Stromal cell of bone marrow (primary cell): ENCODE measurements at regions not wholly inside any gene's neighbourhood (a gene's known extent, or its start where the extent isn't known, plus 50 kb on each side); places are given as distances from the start of the nearest gene placed in this dataset.
"Not testable (repeated sequence)": the region's sequence is repeated elsewhere in the genome, so short reads cannot be mapped to it uniquely, and the experiment has no call there.

Experiments
- DNase-seq: peaks from one replicate; pipeline ENCODE4 v3.0.0-alpha.2; 2012; ENCODE audit warnings: low read depth

DNA sequence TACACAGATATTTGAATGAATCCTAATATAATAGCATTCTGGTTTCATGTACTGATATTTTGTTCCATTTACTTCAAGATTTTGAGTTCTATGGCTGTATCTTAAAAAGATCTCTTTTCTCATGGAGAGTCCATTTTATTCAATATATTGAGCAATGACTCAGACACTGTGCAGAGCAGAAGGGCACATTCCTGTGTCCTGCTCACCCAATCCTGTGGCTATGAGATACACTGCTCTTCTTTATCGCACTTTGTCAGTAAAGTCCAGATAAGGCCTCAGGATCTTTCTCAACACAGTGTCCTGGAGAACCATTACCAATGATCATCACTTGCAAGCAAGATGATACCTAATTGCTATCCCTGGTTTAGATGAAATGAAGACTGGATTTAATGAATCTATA, 155.0 kb downstream of the CYSLTR2 start:
- DNase-seq: no peak

DNA sequence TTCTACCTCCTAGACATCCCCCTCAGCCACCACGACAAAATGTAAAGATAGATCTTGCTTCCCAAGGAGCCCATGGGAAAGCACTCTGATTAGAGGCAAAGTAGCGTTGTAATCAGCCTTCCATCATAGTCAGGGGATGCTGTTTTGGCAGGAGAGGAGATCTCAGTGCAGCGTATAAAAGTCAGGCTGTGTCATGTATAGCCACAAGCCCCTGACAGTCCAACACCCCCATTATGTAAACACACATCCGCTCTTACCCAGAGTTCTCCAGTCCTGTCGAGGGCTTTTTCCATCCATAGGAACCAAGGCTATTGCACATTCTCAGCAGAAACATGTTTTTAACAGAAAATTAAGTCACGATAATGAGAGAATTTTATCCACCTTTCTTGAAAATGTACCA, 156.3 kb downstream of the CYSLTR2 start:
- DNase-seq: no peak

DNA sequence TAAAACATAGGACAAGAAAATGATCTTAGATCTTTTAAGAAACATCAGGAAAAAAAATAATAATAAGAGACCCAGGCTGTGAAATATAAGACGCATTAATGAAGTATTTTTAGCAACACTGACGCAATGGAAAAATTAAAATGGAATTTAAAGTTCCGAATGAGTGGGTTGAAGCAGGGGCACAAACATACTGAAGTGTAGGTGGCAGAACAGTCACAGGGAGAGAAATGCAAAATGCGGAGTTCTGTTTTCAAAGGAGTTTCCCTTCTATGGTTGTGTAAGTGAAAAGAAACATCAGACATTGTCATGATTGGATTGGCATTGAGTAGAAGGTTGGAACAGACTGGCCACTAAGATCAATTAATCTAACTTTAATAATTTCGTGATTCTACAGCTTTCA, 159.8 kb downstream of the CYSLTR2 start:
- no peak for DNase-seq

GRCh38 chr13:48816700-48817099, 159.0 kb upstream of the FNDC3A start:
- DNase-seq: no peak

DNA sequence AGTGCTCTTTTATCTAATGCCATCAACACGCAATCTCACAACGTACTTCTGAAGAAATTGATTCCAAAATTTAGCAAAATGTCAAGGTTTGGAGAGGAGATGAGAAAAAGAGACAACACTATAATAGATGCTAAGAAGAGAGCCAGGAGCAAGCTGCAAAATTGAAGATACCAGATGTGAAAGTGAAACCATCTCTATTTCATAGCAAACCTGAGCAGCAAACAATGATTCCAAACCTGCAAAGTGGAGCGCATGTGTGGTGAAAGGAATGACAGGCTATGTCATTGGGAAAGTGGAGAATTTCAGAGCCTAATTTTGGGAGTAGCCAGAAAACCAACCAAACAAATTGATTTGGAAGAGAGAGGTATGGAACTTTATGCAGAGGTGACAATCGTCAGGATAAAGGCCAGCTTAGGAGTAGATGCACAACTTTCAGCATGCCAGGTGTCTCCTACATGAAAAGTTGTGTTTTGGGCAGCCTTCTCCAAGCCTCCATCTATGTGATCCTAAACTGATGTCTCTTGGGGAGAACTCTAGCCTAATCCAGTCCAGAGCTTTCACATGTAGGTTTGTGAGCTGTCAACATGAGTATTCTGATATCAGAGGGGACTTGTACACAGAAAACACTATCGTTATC, 158.4 kb upstream of the FNDC3A start:
- no peak for DNase-seq

GRCh38 chr13:48818495-48819356, 157.0 kb upstream of the FNDC3A start:
- DNase-seq: peak; percentile 94

DNA sequence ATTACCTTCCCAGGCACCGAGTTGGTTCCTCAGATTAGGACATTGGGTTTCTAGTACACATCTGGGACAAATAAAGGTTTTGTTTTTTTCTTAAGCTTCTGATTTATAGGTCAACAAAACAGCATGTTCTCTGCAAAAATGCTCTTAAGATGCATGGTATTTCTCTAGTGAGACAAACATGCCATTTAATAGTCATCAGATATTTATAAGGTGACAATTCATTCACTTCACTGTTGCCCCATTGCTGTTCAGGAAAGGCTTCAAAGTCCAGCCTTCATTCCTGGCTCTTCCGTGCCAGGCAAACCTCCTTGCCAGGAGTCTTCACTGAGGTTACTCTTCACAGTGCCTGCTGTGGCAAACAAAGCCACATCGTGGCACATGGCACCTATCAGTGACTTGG, 156.3 kb upstream of the FNDC3A start:
- no peak for DNase-seq

- no peak for DNase-seq
Measured at GRCh38 chr13:48819899-48820298, 155.8 kb upstream of the FNDC3A start.

GRCh38 chr13:48823526-48823925, 152.2 kb upstream of the FNDC3A start:
- DNase-seq: not testable (repeated sequence)

DNA sequence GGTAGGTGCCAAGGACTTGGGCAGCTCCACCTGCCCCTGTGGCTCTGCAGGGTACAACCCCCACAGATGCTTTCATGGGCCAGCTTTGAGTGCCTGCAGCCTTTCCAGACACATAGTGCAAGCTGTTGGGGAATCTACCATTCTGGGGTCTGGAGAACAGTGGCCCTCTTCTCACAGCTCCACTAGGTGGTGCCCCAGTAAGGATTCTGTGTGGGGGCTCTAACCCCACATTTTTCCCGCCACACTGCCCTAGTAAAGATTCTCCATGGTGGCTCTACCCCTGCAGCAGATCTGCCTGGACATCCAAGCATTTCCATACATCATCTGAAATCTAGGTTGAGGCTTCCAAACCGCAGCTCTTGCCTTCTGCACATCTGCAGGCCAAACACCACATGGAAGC, 149.7 kb upstream of the FNDC3A start:
- DNase-seq: no peak

DNA sequence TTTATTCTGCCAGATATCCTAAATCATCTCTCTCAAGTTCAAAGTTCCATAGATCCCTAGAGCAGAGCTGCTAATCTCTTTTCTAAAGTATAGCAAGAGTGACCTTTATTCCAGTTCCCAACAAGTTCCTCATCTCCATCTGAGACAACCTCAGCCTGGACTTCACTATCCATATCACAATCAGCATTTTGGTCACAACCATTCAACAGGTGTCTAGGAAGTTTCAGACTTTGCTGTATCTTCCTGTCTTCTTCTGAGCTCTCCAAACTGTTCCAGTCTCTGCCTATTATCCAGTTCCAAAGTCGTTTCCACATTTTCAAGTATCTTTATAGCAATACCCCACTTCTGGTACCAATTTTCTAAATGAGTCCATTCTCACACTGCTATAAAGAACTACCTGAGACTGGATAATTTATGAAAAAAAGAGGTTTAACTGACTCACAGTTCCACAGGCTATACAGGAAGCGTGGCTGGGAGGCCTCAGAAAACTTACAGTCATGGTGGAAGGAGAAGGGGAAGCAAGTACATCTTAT, 148.7 kb upstream of the FNDC3A start:
- DNase-seq: not testable (repeated sequence)

- DNase-seq: no peak
Measured at GRCh38 chr13:48827709-48828108, 148.0 kb upstream of the FNDC3A start.

DNA sequence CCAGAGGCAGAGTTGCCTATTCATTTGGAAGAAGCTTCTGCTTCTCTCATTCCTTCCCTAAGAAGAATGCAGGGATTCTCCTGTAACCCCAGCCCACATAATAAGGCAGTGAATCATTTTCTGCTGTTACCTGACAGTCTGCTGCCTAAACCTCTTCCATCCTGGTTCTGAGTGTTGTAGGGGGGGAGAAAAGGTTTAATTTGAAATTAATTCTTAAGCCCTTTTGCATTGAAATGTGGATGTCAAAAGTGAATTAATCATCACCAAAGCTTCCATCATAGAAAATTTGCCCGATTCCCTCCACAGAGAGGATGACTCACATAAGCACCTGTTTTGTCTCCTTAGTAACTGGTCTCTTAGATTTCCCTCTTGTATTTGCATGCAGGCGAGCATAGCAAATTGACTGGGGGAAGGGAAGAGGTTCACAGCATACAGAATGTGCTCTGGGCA, 146.7 kb upstream of the FNDC3A start:
- no peak for DNase-seq

- DNase-seq: no peak
Measured at GRCh38 chr13:48829536-48829935, 146.2 kb upstream of the FNDC3A start.

GRCh38 chr13:48831248-48831647, 144.5 kb upstream of the FNDC3A start:
- no peak for DNase-seq

DNA sequence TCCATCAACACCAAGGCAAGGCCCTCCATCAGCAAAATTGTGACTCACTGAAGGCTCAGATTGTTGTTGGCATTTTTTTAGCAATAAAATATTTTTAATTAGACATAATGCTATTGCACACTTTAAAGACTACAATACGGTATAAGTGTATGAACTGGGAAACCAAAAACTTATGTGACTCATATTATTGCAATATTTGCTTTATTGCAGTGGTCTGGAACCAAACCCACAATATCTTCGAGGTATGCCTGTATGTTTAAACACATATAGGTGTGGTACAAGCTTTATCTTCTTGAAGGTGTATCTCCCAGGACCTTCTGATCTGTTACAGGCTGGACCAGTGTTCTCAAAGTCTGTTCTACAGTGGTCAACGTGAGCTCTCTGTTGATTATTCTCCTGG, 142.3 kb upstream of the FNDC3A start:
- no peak for DNase-seq

DNA sequence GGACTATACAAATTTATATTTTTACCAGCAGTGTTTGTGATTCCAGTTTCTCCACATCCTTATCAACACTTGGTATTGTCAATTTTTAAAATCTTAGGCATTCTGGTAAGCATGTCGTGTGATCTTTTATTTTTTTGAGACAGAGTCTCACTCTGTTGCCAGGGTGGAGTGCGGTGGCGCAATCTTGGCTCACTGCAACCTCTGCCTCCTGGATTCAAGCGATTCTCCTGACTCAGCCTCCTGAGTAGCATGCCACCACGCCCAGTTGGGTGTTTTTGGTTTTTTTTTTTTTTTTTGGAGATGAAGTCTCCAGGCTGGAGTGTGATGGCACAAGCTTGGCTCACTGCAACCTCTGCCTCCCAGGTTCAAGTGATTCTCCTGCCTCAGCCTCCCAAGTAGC, 140.4 kb upstream of the FNDC3A start:
- not testable (repeated sequence) for DNase-seq

DNA sequence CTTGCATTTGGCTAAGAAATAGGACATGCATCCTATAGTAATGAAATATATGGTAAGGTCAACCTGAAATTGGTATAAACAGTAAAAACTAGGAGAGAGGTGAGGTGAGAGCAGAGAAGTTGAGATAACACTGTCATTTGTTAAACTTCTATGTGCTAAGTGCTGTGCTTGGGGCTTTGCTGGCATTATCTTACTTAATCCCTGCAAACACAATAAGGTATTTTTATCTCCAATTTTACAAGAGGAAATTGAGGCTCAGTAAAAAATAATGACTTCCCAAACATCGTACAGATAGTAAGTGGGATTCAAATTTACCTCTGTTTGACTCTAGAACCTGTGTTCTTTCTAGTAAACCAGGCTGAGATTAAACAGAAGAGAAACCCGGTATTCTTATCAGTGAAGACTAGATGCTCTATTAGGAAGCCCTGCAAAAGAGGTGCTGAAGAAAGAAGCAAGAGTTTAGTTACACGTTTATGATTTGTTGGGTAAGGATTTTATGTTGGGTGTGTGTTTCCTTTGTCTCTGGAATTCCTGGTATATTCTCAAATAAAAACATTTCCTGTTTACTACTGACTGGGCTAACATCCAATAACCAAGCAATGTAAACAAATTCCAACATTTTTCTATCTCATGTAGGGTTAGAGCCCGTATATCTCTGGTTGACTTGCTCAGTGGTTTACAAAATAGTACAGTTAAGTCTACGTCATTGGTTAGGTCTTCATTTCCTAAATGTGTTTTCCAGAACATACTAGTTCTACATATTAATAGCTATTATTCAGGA, 137.3 kb upstream of the FNDC3A start:
- no peak for DNase-seq

GRCh38 chr13:48839171-48839570, 136.5 kb upstream of the FNDC3A start:
- no peak for DNase-seq

- no peak for DNase-seq
Measured at GRCh38 chr13:48840366-48840765, 135.3 kb upstream of the FNDC3A start.

DNA sequence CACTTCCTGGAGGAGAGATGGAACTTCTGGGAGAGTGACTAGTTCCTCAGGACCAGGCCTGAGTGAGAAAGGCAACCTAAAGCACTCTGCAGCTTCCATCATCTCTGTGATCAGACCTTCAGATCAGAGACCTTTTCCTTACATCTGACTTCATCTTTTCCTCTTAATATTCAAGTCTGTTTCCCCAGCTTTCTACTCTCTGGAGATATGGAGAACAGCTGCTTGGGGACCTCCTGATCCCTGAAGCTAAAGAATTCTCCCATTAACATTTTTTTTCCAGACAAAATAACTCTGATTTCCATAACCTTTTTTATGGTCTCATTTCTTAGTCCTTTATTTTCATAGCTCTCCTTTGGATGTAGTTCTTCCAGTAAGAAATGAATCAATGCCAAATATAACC, 133.4 kb upstream of the FNDC3A start:
- no peak for DNase-seq

DNA sequence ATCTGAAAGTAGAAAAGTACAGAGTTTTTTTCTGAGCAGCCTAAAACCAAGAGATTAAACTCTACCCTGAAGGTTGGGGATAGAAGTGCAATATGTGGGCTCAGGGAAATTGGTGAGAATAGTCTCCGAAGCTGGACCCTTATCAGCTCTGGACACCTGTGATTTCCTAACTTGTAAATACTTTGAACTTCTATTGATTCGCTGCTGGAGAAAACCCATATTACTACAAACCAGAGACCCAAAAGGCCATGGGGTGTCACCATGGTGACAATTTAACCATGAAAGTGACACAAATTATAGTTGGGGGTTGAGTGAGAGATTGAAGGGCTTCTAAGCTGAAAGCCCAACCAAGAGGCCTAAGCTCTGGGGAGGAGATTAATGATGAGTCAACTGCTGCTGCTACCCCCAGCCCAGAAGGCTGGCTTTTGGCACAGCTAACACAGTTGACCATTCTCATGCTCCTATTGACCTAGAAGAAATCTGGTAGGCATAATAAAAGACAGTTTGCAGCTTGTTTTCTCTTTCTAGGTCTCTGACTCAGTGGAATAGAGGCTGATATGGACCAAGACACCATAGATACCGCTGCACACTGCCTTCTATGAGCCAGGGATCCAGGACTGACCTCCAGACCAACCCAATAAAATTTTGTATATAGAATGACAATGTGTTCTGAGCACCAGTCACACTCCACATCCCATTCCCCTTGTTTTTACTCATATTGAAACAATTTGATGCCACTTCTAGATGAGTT, 131.9 kb upstream of the FNDC3A start:
- no peak for DNase-seq
